ENCODE measurements at regions not wholly inside any gene's neighbourhood (a gene's known extent, or its start where the extent isn't known, plus 50 kb on each side); places are given as distances from the start of the nearest gene placed in this dataset.

DNA sequence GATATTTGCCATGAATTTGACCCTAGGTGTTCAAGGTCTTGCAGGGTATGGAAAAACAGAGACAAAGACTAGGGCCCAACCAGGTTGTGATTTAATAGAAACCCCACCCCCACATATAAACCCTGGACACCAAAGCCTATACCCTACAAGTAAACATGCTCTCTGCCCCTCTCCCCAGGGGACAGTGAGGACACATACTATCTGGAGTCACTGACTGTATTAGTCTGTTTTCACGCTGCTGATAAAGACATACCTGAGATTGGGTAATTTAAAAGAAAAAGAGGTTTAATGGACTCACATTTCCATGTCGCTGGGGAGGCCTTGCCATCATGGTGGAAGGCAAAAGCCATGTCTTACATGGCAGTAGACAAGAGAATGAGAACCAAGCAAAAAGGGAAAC is 88.3 kb downstream of the RAP2A start:
- TF ChIP-seq, protein P1, sequence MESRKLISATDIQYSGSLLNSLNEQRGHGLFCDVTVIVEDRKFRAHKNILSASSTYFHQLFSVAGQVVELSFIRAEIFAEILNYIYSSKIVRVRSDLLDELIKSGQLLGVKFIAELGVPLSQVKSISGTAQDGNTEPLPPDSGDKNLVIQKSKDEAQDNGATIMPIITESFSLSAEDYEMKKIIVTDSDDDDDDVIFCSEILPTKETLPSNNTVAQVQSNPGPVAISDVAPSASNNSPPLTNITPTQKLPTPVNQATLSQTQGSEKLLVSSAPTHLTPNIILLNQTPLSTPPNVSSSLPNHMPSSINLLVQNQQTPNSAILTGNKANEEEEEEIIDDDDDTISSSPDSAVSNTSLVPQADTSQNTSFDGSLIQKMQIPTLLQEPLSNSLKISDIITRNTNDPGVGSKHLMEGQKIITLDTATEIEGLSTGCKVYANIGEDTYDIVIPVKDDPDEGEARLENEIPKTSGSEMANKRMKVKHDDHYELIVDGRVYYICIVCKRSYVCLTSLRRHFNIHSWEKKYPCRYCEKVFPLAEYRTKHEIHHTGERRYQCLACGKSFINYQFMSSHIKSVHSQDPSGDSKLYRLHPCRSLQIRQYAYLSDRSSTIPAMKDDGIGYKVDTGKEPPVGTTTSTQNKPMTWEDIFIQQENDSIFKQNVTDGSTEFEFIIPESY (IDR thresholded peaks at IDR 0.05; ENCODE audit: borderline replicate concordance, low read depth) = no peak
- TF ChIP-seq, protein P2, sequence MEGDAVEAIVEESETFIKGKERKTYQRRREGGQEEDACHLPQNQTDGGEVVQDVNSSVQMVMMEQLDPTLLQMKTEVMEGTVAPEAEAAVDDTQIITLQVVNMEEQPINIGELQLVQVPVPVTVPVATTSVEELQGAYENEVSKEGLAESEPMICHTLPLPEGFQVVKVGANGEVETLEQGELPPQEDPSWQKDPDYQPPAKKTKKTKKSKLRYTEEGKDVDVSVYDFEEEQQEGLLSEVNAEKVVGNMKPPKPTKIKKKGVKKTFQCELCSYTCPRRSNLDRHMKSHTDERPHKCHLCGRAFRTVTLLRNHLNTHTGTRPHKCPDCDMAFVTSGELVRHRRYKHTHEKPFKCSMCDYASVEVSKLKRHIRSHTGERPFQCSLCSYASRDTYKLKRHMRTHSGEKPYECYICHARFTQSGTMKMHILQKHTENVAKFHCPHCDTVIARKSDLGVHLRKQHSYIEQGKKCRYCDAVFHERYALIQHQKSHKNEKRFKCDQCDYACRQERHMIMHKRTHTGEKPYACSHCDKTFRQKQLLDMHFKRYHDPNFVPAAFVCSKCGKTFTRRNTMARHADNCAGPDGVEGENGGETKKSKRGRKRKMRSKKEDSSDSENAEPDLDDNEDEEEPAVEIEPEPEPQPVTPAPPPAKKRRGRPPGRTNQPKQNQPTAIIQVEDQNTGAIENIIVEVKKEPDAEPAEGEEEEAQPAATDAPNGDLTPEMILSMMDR (IDR thresholded peaks at IDR 0.05) = no peak
- TF ChIP-seq POLR2AphosphoS5 (IDR thresholded peaks at IDR 0.05; ENCODE audit: low read depth, low read length) (no peak), EP300 (IDR thresholded peaks at IDR 0.05; ENCODE audit: borderline replicate concordance in 1 of 2, low read depth in 1 of 2, low read length in 1 of 2) (no peak), SMC3 (IDR thresholded peaks at IDR 0.05; ENCODE audit: low read depth, low read length) (no peak), FOXM1 (IDR thresholded peaks at IDR 0.05; ENCODE audit: low read depth) (no peak), GABPA (IDR thresholded peaks at IDR 0.05; ENCODE audit: low read depth) (no peak), CHD2 (IDR thresholded peaks at IDR 0.05; ENCODE audit: low read length, partially characterized antibody) (no peak), NFIC (IDR thresholded peaks at IDR 0.05; ENCODE audit: borderline replicate concordance) (no peak), EZH2phosphoT487 (IDR thresholded peaks at IDR 0.05; ENCODE audit: borderline replicate concordance, low read depth) (no peak)
- TF ChIP-seq, protein P3, sequence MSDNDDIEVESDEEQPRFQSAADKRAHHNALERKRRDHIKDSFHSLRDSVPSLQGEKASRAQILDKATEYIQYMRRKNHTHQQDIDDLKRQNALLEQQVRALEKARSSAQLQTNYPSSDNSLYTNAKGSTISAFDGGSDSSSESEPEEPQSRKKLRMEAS (IDR thresholded peaks at IDR 0.05; ENCODE audit: low read depth) = no peak
- TF ChIP-seq, protein P4, sequence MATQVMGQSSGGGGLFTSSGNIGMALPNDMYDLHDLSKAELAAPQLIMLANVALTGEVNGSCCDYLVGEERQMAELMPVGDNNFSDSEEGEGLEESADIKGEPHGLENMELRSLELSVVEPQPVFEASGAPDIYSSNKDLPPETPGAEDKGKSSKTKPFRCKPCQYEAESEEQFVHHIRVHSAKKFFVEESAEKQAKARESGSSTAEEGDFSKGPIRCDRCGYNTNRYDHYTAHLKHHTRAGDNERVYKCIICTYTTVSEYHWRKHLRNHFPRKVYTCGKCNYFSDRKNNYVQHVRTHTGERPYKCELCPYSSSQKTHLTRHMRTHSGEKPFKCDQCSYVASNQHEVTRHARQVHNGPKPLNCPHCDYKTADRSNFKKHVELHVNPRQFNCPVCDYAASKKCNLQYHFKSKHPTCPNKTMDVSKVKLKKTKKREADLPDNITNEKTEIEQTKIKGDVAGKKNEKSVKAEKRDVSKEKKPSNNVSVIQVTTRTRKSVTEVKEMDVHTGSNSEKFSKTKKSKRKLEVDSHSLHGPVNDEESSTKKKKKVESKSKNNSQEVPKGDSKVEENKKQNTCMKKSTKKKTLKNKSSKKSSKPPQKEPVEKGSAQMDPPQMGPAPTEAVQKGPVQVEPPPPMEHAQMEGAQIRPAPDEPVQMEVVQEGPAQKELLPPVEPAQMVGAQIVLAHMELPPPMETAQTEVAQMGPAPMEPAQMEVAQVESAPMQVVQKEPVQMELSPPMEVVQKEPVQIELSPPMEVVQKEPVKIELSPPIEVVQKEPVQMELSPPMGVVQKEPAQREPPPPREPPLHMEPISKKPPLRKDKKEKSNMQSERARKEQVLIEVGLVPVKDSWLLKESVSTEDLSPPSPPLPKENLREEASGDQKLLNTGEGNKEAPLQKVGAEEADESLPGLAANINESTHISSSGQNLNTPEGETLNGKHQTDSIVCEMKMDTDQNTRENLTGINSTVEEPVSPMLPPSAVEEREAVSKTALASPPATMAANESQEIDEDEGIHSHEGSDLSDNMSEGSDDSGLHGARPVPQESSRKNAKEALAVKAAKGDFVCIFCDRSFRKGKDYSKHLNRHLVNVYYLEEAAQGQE (IDR thresholded peaks at IDR 0.05; ENCODE audit: low read depth, low read length) = no peak
